PC-3 (cell line): ENCODE measurements at regions not wholly inside any gene's neighbourhood (a gene's known extent, or its start where the extent isn't known, plus 50 kb on each side); places are given as distances from the start of the nearest gene placed in this dataset.

ENCODE experiments used
- ATAC-seq: fragments of 200-7000 bp; cut with Tn5 transposase; 2 replicates; pipeline ENCODE4 v1.9.1; 2020; ENCODE audit warnings: mild to moderate bottlenecking, moderate library complexity
- BruUV-seq: library from RNA; stranded (reverse); fragments of 400-500 nt; replicated peaks from 2 replicates; lab custom pipeline; 2021; lab: Mats Ljungman, UMichigan
- CTCF ChIA-PET: fragments of 300-600 bp; sonication (Branson Sonifier 250); formaldehyde crosslinking; loops from one replicate; lab custom pipeline; 2022; ENCODE audit warnings: antibody characterized with exemption; lab: Charles Lee
- POLR2A ChIA-PET: fragments of 300-600 bp; sonication (Branson Sonifier 250); formaldehyde crosslinking; loops from one replicate; lab custom pipeline; 2022; ENCODE audit warnings: antibody characterized with exemption; ENCODE audit not compliant: unreplicated experiment; lab: Charles Lee
- DNase-seq: peaks from one replicate; pipeline ENCODE4 v3.0.0-alpha.2; 2015
- H2AFZ ChIP-seq: fragments of 300-600 bp; sonication (generic); 2 replicates; pipeline ENCODE4 v1.6.0; 2016; ENCODE audit warnings: antibody characterized with exemption, low read length
- H3F3A ChIP-seq: fragments of 300-600 bp; sonication (generic); one replicate; pipeline ENCODE4 v1.6.0; 2017; ENCODE audit warnings: antibody characterized with exemption, low read length, control low read depth, mild to moderate bottlenecking; ENCODE audit not compliant: unreplicated experiment
- H3K27ac ChIP-seq: fragments of 300-600 bp; sonication (generic); 2 replicates; pipeline ENCODE4 v1.5.1; 2016; ENCODE audit warnings: mild to moderate bottlenecking, low read length
- H3K27me3 ChIP-seq: fragments of 300-600 bp; sonication (generic); 2 replicates; pipeline ENCODE4 v1.6.1; 2016; ENCODE audit warnings: low read length, mixed read lengths
- H3K36me3 ChIP-seq: fragments of 300-600 bp; sonication (generic); 2 replicates; pipeline ENCODE4 v1.6.1; 2016; ENCODE audit warnings: low read depth, mixed run types, low read length, mixed read lengths
- H3K4me1 ChIP-seq: fragments of 300-600 bp; sonication (generic); 2 replicates; pipeline ENCODE4 v1.5.1; 2016; ENCODE audit warnings: low read length; ENCODE audit not compliant: insufficient read depth
- H3K4me2 ChIP-seq: fragments of 300-600 bp; sonication (generic); 2 replicates; pipeline ENCODE4 v1.6.0; 2016; ENCODE audit warnings: low read length
- H3K4me3 ChIP-seq: fragments of 300-600 bp; sonication (generic); 2 replicates; pipeline ENCODE4 v1.5.1; 2016; ENCODE audit warnings: mild to moderate bottlenecking, low read length, mixed read lengths
- H3K79me2 ChIP-seq: fragments of 300-600 bp; sonication (generic); 2 replicates; pipeline ENCODE4 v1.6.1; 2017; ENCODE audit warnings: low read length, mixed read lengths
- H3K9ac ChIP-seq: fragments of 300-600 bp; sonication (generic); 2 replicates; pipeline ENCODE4 v1.6.0; 2016; ENCODE audit warnings: mild to moderate bottlenecking, low read length
- H3K9me2 ChIP-seq: fragments of 300-600 bp; sonication (generic); replicated peaks from 2 replicates; pipeline ENCODE4 v1.6.1; 2016; ENCODE audit warnings: mixed run types, low read length, mixed read lengths
- H3K9me3 ChIP-seq: fragments of 300-600 bp; sonication (generic); 2 replicates; pipeline ENCODE4 v1.6.1; 2016; ENCODE audit warnings: low read length, mixed read lengths
- H4K20me1 ChIP-seq: fragments of 300-600 bp; sonication (generic); 2 replicates; pipeline ENCODE4 v1.6.1; 2016; ENCODE audit warnings: low read length, mixed read lengths
- CTCF ChIP-seq: fragments of 300-600 bp; sonication (generic); conservative IDR thresholded peaks from 2 replicates; pipeline ENCODE4 v1.5.1; 2017; ENCODE audit warnings: antibody characterized with exemption, low read depth, mild to moderate bottlenecking, low read length
- EZH2 ChIP-seq: fragments of 300-600 bp; sonication (generic); IDR thresholded peaks from one replicate; pipeline ENCODE4 v1.6.1; 2017; ENCODE audit warnings: antibody characterized with exemption, mild to moderate bottlenecking, low read length; ENCODE audit not compliant: unreplicated experiment
- EZH2phosphoT487 ChIP-seq: fragments of 300-600 bp; sonication (generic); IDR thresholded peaks from 2 replicates; pipeline ENCODE4 v1.6.1; 2018; ENCODE audit warnings: mild to moderate bottlenecking, antibody characterized with exemption, low read length, borderline replicate concordance
- intact Hi-C: fragments of 100-400 bp; cut with micrococcal nuclease; formaldehyde crosslinking; loops from 2 replicates; pipeline ENCODE4 v1.9.0; 2023

GRCh38 chr15:95733931-95734330 lies 596.6 kb upstream of the NR2F2 start:
- no TSS peak for BruUV-seq
- CTCF ChIA-PET, result interaction anchor here (0.6 kb wide), 1 partner anchor 696 kb away, joined by 7 read pairs; no protein-coding TSS in a partner anchor

GRCh38 chr15:95734422-95735316 lies 595.8 kb upstream of the NR2F2 start:
- peak; percentile 87 for ATAC-seq
- Histone ChIP-seq H2AFZ (peak overlapping the region; percentile 69), H3K36me3 (no peaks in the 10 kb centered on the region), H3K9me2 (0 out of 2 replicates have a peak, but pooled peaks cover 4% of the 10 kb centered on the region), H3K79me2 (no peaks in the 10 kb centered on the region), H3K4me2 (peak overlapping the region; percentile 55), H3K4me1 (peaks cover 24% of the 10 kb centered on the region), H3K9ac (peak overlapping the region; percentile 68), H3K4me3 (peak overlapping the region; percentile 15; the same call in 1 of the 2 replicates), H3K27ac (peak overlapping the region; percentile 96), H4K20me1 (no peaks in the 10 kb centered on the region), H3K9me3 (no peaks in the 10 kb centered on the region), H3K27me3 (no peaks in the 10 kb centered on the region), H3F3A (peaks cover 4% of the 10 kb centered on the region)
- TF ChIP-seq EZH2phosphoT487 (no peak), CTCF (no peak), EZH2 (no peak)
- peak; percentile 80 for DNase-seq
- intact Hi-C loops, result loop anchor here (1.0 kb wide), 1 partner anchor 130 kb away; no protein-coding TSS in a partner anchor
- ChIA-PET POLR2A (no interaction called here), CTCF (interaction anchor here (0.6 kb wide), 1 partner anchor 696 kb away, joined by 7 read pairs; no protein-coding TSS in a partner anchor)
- no TSS peak for BruUV-seq

More at GRCh38 chr15:95733931-95734330, 596.6 kb upstream of the NR2F2 start:
- Histone ChIP-seq H3K9me3 (no peaks in the 10 kb centered on the region), H3K27me3 (no peaks in the 10 kb centered on the region), H3K4me3 (peak overlapping the region; percentile 15; the same call in 1 of the 2 replicates), H3K36me3 (no peaks in the 10 kb centered on the region), H3K27ac (peak overlapping the region; percentile 96), H3K79me2 (no peaks in the 10 kb centered on the region), H4K20me1 (no peaks in the 10 kb centered on the region), H3F3A (peaks cover 4% of the 10 kb centered on the region), H2AFZ (peak overlapping the region; percentile 69), H3K9me2 (0 out of 2 replicates have a peak, but pooled peaks cover 4% of the 10 kb centered on the region), H3K9ac (peak overlapping the region; percentile 68), H3K4me2 (peak overlapping the region; percentile 55), H3K4me1 (peaks cover 24% of the 10 kb centered on the region)
- no peak for TF ChIP-seq EZH2
- TF ChIP-seq EZH2phosphoT487, result no peak
- TF ChIP-seq CTCF, result no peak
- intact Hi-C loops, result loop anchor here (1.0 kb wide), 1 partner anchor 130 kb away; no protein-coding TSS in a partner anchor
- DNase-seq (peak; percentile 21), ATAC-seq (no peak)
- POLR2A ChIA-PET, result no interaction called here
